Progenitor cell of endocrine pancreas (in vitro differentiated cells): ENCODE measurements at regions not wholly inside any gene's neighbourhood (a gene's known extent, or its start where the extent isn't known, plus 50 kb on each side); places are given as distances from the start of the nearest gene placed in this dataset.
"Not testable (repeated sequence)": the region's sequence is repeated elsewhere in the genome, so short reads cannot be mapped to it uniquely, and the experiment has no call there.

Experiments
- DNase-seq: peaks from one replicate; pipeline ENCODE4 v3.0.0; 2021; ENCODE audit warnings: low spot score; ENCODE audit not compliant: unreplicated experiment
- H3K27ac Mint-ChIP-seq: 2 replicates; pipeline ENCODE4 v1.8.0; 2021; ENCODE audit warnings: mild to moderate bottlenecking, moderate library complexity, mixed read lengths
- H3K27me3 Mint-ChIP-seq: 2 replicates; pipeline ENCODE4 v1.8.0; 2021; ENCODE audit warnings: mixed read lengths
- H3K36me3 Mint-ChIP-seq: 2 replicates; pipeline ENCODE4 v1.8.0; 2022; ENCODE audit warnings: mixed read lengths; ENCODE audit not compliant: insufficient read depth
- H3K4me1 Mint-ChIP-seq: 2 replicates; pipeline ENCODE4 v1.8.0; 2021; ENCODE audit warnings: low read depth, mixed read lengths
- H3K4me3 Mint-ChIP-seq: 2 replicates; pipeline ENCODE4 v1.8.0; 2021; ENCODE audit warnings: low read depth, mild to moderate bottlenecking, moderate library complexity, mixed read lengths
- H3K9me3 Mint-ChIP-seq: 2 replicates; pipeline ENCODE4 v1.8.0; 2021; ENCODE audit warnings: low read depth, mixed read lengths
- CTCF ChIP-seq: fragments of 200-600 bp; sonication (generic); IDR thresholded peaks from one replicate; pipeline ENCODE4 v1.5.0; 2021; ENCODE audit warnings: antibody characterized with exemption, mild to moderate bottlenecking; ENCODE audit not compliant: unreplicated experiment

- DNase-seq: no peak
- no peaks in the 10 kb centered on the region for H3K4me1 Mint-ChIP-seq
- TF ChIP-seq CTCF: peak; percentile 38
- H3K27ac Mint-ChIP-seq: no peak overlapping the region
- H3K36me3 Mint-ChIP-seq: no peaks in the 10 kb centered on the region
- no peaks in the 10 kb centered on the region for H3K27me3 Mint-ChIP-seq
- no peak overlapping the region for H3K4me3 Mint-ChIP-seq
- H3K9me3 Mint-ChIP-seq: peaks cover 5% of the 10 kb centered on the region
Observed at GRCh38 chr12:23361971-23362370, 587.5 kb downstream of the SOX5 start.

- H3K27me3 Mint-ChIP-seq: no peaks in the 10 kb centered on the region
- H3K36me3 Mint-ChIP-seq: no peaks in the 10 kb centered on the region
- no peak overlapping the region for H3K4me3 Mint-ChIP-seq
- no peak overlapping the region for H3K27ac Mint-ChIP-seq
- peaks cover 5% of the 10 kb centered on the region for H3K9me3 Mint-ChIP-seq
- no peak for TF ChIP-seq CTCF
- DNase-seq: no peak
- no peaks in the 10 kb centered on the region for H3K4me1 Mint-ChIP-seq
Observed at GRCh38 chr12:23368590-23368989, 580.9 kb downstream of the SOX5 start.

GRCh38 chr12:23375621-23376020 is 573.8 kb downstream of the SOX5 start:
- Mint-ChIP-seq H3K27me3 (no peaks in the 10 kb centered on the region), H3K9me3 (peaks cover 41% of the 10 kb centered on the region), H3K36me3 (peaks cover 8% of the 10 kb centered on the region), H3K4me3 (no peak overlapping the region), H3K4me1 (peaks cover 4% of the 10 kb centered on the region), H3K27ac (no peak overlapping the region)
- DNase-seq: no peak
- TF ChIP-seq CTCF: no peak

GRCh38 chr12:23376238-23376637 is 573.2 kb downstream of the SOX5 start:
- Mint-ChIP-seq H3K9me3 (peaks cover 46% of the 10 kb centered on the region), H3K36me3 (peaks cover 8% of the 10 kb centered on the region), H3K27me3 (no peaks in the 10 kb centered on the region), H3K27ac (no peak overlapping the region), H3K4me1 (peaks cover 8% of the 10 kb centered on the region), H3K4me3 (no peak overlapping the region)
- no peak for TF ChIP-seq CTCF
- no peak for DNase-seq

- Mint-ChIP-seq H3K4me3 (no peak overlapping the region), H3K9me3 (peaks cover 45% of the 10 kb centered on the region), H3K4me1 (peaks cover 8% of the 10 kb centered on the region), H3K36me3 (peaks cover 8% of the 10 kb centered on the region), H3K27ac (no peak overlapping the region), H3K27me3 (no peaks in the 10 kb centered on the region)
- TF ChIP-seq CTCF: no peak
- DNase-seq: no peak
Observed at GRCh38 chr12:23380419-23381100, 568.9 kb downstream of the SOX5 start.

- not testable (repeated sequence) for H3K27me3 Mint-ChIP-seq, H3K4me1 Mint-ChIP-seq, DNase-seq, H3K27ac Mint-ChIP-seq, H3K36me3 Mint-ChIP-seq, H3K4me3 Mint-ChIP-seq
- H3K9me3 Mint-ChIP-seq: peaks cover 19% of the 10 kb centered on the region
Observed at GRCh38 chr12:23388898-23389297, 560.6 kb downstream of the SOX5 start.

- H3K27ac Mint-ChIP-seq, H3K4me3 Mint-ChIP-seq, H3K4me1 Mint-ChIP-seq, H3K27me3 Mint-ChIP-seq, H3K36me3 Mint-ChIP-seq, DNase-seq: not testable (repeated sequence)
- peaks cover 22% of the 10 kb centered on the region for H3K9me3 Mint-ChIP-seq
Observed at GRCh38 chr12:23389315-23389714, 560.2 kb downstream of the SOX5 start.
